GM12872 (cell line): ENCODE measurements at regions not wholly inside any gene's neighbourhood (a gene's known extent, or its start where the extent isn't known, plus 50 kb on each side); places are given as distances from the start of the nearest gene placed in this dataset.

Source experiments
- TF ChIP-seq, protein P1 (sequence below): IDR thresholded peaks from 3 replicates; pipeline ENCODE4 v1.5.1; 2011; ENCODE audit warnings: low read depth, mild to moderate bottlenecking, low read length, moderate library complexity; ENCODE audit not compliant: insufficient read depth

DNA sequence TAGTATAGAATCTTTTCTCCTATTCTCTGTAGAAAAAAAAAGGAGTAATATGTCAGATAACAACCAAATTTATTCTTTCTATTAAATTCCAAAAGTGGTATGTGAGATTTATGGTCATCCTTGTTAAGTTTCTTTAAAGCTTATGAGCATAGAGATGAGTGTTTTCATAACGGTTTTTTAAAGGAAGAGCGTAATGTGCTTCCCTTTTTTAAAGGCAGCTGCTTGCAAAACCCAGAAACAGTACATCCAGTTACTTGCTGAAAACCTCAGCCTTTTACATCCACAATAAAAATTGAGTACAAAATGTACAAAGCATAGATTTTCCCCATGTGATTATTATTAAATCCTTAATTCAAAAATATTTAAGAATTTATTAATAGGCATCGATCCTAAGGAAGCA, 53.6 kb upstream of the CD163 start:
- TF ChIP-seq, protein P1, sequence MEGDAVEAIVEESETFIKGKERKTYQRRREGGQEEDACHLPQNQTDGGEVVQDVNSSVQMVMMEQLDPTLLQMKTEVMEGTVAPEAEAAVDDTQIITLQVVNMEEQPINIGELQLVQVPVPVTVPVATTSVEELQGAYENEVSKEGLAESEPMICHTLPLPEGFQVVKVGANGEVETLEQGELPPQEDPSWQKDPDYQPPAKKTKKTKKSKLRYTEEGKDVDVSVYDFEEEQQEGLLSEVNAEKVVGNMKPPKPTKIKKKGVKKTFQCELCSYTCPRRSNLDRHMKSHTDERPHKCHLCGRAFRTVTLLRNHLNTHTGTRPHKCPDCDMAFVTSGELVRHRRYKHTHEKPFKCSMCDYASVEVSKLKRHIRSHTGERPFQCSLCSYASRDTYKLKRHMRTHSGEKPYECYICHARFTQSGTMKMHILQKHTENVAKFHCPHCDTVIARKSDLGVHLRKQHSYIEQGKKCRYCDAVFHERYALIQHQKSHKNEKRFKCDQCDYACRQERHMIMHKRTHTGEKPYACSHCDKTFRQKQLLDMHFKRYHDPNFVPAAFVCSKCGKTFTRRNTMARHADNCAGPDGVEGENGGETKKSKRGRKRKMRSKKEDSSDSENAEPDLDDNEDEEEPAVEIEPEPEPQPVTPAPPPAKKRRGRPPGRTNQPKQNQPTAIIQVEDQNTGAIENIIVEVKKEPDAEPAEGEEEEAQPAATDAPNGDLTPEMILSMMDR, result no peak

DNA sequence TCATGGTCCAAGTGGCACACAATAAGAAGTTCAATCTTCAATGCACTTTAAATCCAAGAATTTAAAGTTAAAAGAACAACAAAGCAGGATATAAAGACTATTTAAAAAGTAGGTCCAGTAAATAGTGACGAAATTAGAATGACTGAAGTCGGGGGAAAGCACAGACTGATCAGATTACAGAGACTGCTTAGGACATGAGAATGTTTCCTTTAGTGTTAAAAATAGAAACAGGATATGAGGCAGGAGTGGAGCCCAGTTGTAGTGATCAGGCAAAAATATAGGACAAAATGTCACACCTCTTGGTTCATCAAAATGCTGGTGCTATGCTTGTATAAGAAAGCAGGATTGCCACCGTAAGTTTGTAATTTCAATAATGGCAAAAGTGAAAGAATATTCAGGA, 52.2 kb upstream of the CD163 start:
- TF ChIP-seq, protein P1, result no peak
